IMR-90 (cell line): ENCODE measurements at regions not wholly inside any gene's neighbourhood (a gene's known extent, or its start where the extent isn't known, plus 50 kb on each side); places are given as distances from the start of the nearest gene placed in this dataset.

Experiments used
- ATAC-seq: fragments of 200-7000 bp; cut with Tn5 transposase; 2 replicates; pipeline ENCODE4 v1.9.1; 2020; ENCODE audit warnings: low read depth, mild to moderate bottlenecking, moderate library complexity
- BruUV-seq: library from RNA; stranded (reverse); fragments of 400-500 nt; replicated peaks from 2 replicates; lab custom pipeline; 2021; lab: Mats Ljungman, UMichigan
- CTCF ChIA-PET: fragments of 300-600 bp; formaldehyde crosslinking; extraction: SDS; loops from one replicate; lab custom pipeline; 2021; ENCODE audit warnings: antibody characterized with exemption; lab: Yijun Ruan, JAX
- POLR2A ChIA-PET: fragments of 300-600 bp; sonication (Branson Sonifier 250); formaldehyde crosslinking; loops from one replicate; lab custom pipeline; 2022; ENCODE audit warnings: antibody characterized with exemption; ENCODE audit not compliant: unreplicated experiment; lab: Charles Lee
- DNase-seq: peaks from one replicate; pipeline ENCODE4 v3.0.0; 2013
- H2AFZ ChIP-seq: replicated peaks from 2 replicates; pipeline ENCODE3; 2013; ENCODE audit warnings: low read length, mild to moderate bottlenecking; ENCODE audit not compliant: poor library complexity
- H2AK5ac ChIP-seq: 2 replicates; pipeline ENCODE4 v1.6.1; 2013; ENCODE audit warnings: low read depth, low read length, inconsistent platforms
- H2AK9ac ChIP-seq: replicated peaks from 2 replicates; pipeline ENCODE3; 2013; ENCODE audit warnings: mild to moderate bottlenecking, low read depth, low read length, moderate library complexity; ENCODE audit not compliant: poor library complexity
- H2BK120ac ChIP-seq: 2 replicates; pipeline ENCODE4 v1.6.1; 2013; ENCODE audit warnings: low read depth, low read length, inconsistent platforms
- H2BK15ac ChIP-seq: 3 replicates; pipeline ENCODE4 v1.6.1; 2013; ENCODE audit warnings: low read depth, low read length, inconsistent platforms
- H2BK20ac ChIP-seq: 2 replicates; pipeline ENCODE4 v1.6.1; 2013; ENCODE audit warnings: low read depth, mild to moderate bottlenecking, inconsistent platforms, low read length, moderate library complexity
- H2BK5ac ChIP-seq: 2 replicates; pipeline ENCODE4 v1.6.1; 2013; ENCODE audit warnings: mild to moderate bottlenecking, low read depth, low read length, inconsistent platforms; ENCODE audit not compliant: poor library complexity, severe bottlenecking
- H3K14ac ChIP-seq: replicated peaks from 2 replicates; pipeline ENCODE4 v1.6.1; 2013; ENCODE audit warnings: low read depth, low read length, inconsistent platforms
- H3K18ac ChIP-seq: 2 replicates; pipeline ENCODE4 v1.6.1; 2013; ENCODE audit warnings: low read depth, low read length, control low read depth
- H3K23ac ChIP-seq: 2 replicates; pipeline ENCODE4 v1.6.1; 2013; ENCODE audit warnings: low read depth, low read length, inconsistent platforms
- H3K27ac ChIP-seq: 2 replicates; pipeline ENCODE4 v1.5.1; 2013; ENCODE audit warnings: mild to moderate bottlenecking, control low read depth, low read length; ENCODE audit not compliant: insufficient read depth
- H3K27me3 ChIP-seq: 2 replicates; pipeline ENCODE4 v1.6.1; 2013; ENCODE audit warnings: low read length; ENCODE audit not compliant: control insufficient read depth, insufficient read depth
- H3K36me3 ChIP-seq: 2 replicates; pipeline ENCODE4 v1.6.1; 2013; ENCODE audit warnings: low read length, mixed read lengths; ENCODE audit not compliant: control insufficient read depth, insufficient read depth
- H3K4ac ChIP-seq: 2 replicates; pipeline ENCODE4 v1.6.1; 2013; ENCODE audit warnings: low read depth, low read length, inconsistent platforms
- H3K4me1 ChIP-seq: 2 replicates; pipeline ENCODE4 v1.6.1; 2013; ENCODE audit warnings: low read length, mixed read lengths; ENCODE audit not compliant: control insufficient read depth, insufficient read depth
- H3K4me2 ChIP-seq: 2 replicates; pipeline ENCODE4 v1.6.1; 2013; ENCODE audit warnings: low read depth, mild to moderate bottlenecking, control low read depth, low read length, moderate library complexity
- H3K4me3 ChIP-seq: 2 replicates; pipeline ENCODE4 v1.5.1; 2013; ENCODE audit warnings: low read depth, mild to moderate bottlenecking, control low read depth, low read length, moderate library complexity; ENCODE audit not compliant: insufficient read depth
- H3K56ac ChIP-seq: 2 replicates; pipeline ENCODE4 v1.6.1; 2013; ENCODE audit warnings: low read length, inconsistent platforms; ENCODE audit not compliant: insufficient read depth; ENCODE audit errors: extremely low read depth
- H3K79me1 ChIP-seq, 2 experiments: 2 replicates each; pipeline ENCODE4 v1.6.1; 2013; ENCODE audit warnings: low read length in 2 of 2, inconsistent platforms in 1 of 2, low read depth in 1 of 2
- H3K9ac ChIP-seq: 2 replicates; pipeline ENCODE4 v1.6.1; 2013; ENCODE audit warnings: low read depth, low read length, control low read depth
- H3K9me1 ChIP-seq: 2 replicates; pipeline ENCODE4 v1.6.1; 2013; ENCODE audit warnings: low read length, inconsistent platforms; ENCODE audit not compliant: insufficient read depth
- H3K9me3 ChIP-seq: 2 replicates; pipeline ENCODE4 v1.6.1; 2013; ENCODE audit warnings: low read length; ENCODE audit not compliant: control insufficient read depth, insufficient read depth
- H4K20me1 ChIP-seq: 2 replicates; pipeline ENCODE4 v1.6.1; 2013; ENCODE audit warnings: low read length, inconsistent platforms; ENCODE audit not compliant: insufficient read depth
- H4K5ac ChIP-seq: 2 replicates; pipeline ENCODE4 v1.6.1; 2013; ENCODE audit warnings: mild to moderate bottlenecking, low read depth, low read length, control low read depth
- H4K8ac ChIP-seq, 2 experiments: 2 replicates each; pipeline ENCODE4 v1.6.1; 2013; ENCODE audit warnings: low read depth in 2 of 2, low read length in 2 of 2, control low read depth in 1 of 2, inconsistent platforms in 1 of 2
- H4K91ac ChIP-seq: 2 replicates; pipeline ENCODE4 v1.6.1; 2013; ENCODE audit warnings: low read depth, low read length, inconsistent platforms; ENCODE audit not compliant: insufficient read depth
- FOS ChIP-seq: fragments of 150-350 bp; IDR thresholded peaks from 2 replicates; pipeline ENCODE4 v1.6.1; 2016; ENCODE audit warnings: low read depth, low read length
- MAZ ChIP-seq: IDR thresholded peaks from 2 replicates; pipeline ENCODE4 v1.6.1; 2012; ENCODE audit warnings: low read depth, mild to moderate bottlenecking, low read length, improper control_type of control experiment, moderate library complexity, borderline replicate concordance
- WGBS, 2 experiments: methylation state at CpG; one replicate each; pipeline versions ENCODE4 v1.1.5 to v1.1.7; 2013; ENCODE audit warnings: missing lambda C conversion rate in 2 of 2; ENCODE audit not compliant: insufficient read length in 1 of 2; ENCODE audit errors: extremely low coverage in 2 of 2; 5-methylcytosine and 5-hydroxymethylcytosine counted together
- dilution Hi-C: fragments of 300-500 bp; cut with HindIII; formaldehyde crosslinking; loops from one replicate; pipeline ENCODE4 v1.14.3; 2018; ENCODE audit warnings: low sequenced_read_pairs; ENCODE audit not compliant: unreplicated experiment
- in situ Hi-C: fragments of 300-500 bp; cut with MboI; formaldehyde crosslinking; loops from 3 replicates; pipeline ENCODE4 v1.14.3; 2019; ENCODE audit warnings: low sequenced_read_pairs, inconsistent platforms, mixed read lengths
- intact Hi-C: fragments of 100-400 bp; cut with micrococcal nuclease; formaldehyde crosslinking; loops from 2 replicates; pipeline ENCODE4 v1.10.0; 2022

GRCh38 chrX:7654316-7654715 is 188.7 kb upstream of the VCX start:
- Histone ChIP-seq H3K4me2 (no peak overlapping the region), H3K56ac (no peak overlapping the region), H3K36me3 (no peaks in the 10 kb centered on the region), H3K27ac (no peak overlapping the region), H2AK9ac (no peak overlapping the region), H2BK120ac (no peak overlapping the region), H4K5ac (no peak overlapping the region), H3K4me1 (no peaks in the 10 kb centered on the region), H3K79me1 (no peaks in the 10 kb centered on the region), H2AK5ac (no peak overlapping the region), H2AFZ (no peak overlapping the region), H3K4me3 (no peak overlapping the region), H2BK20ac (no peak overlapping the region), H3K27me3 (no peaks in the 10 kb centered on the region), H4K20me1 (no peaks in the 10 kb centered on the region), H4K8ac (no peak overlapping the region), H3K18ac (no peak overlapping the region), H3K14ac (no peak overlapping the region), H3K9me3 (peaks cover 10% of the 10 kb centered on the region), H2BK15ac (no peak overlapping the region), H3K9me1 (no peaks in the 10 kb centered on the region), H3K23ac (no peak overlapping the region), H3K4ac (no peak overlapping the region), H4K91ac (no peak overlapping the region), H3K9ac (no peak overlapping the region), H2BK5ac (no peak overlapping the region)
- in situ Hi-C loops (no loop called here), intact Hi-C loops (no loop called here), dilution Hi-C loops (no loop called here)
- DNase-seq (no peak), ATAC-seq (no peak)
- 29% methylated on average over 1 of the region's 5 CpGs; no CpG with 5 or more reads in 1 of the 2 experiments for WGBS, 2 experiments
- no TSS peak for BruUV-seq
- ChIA-PET CTCF (no interaction called here), POLR2A (no interaction called here)
- TF ChIP-seq FOS (no peak), MAZ (no peak)
